ENCODE measurements at regions not wholly inside any gene's neighbourhood (a gene's known extent, or its start where the extent isn't known, plus 50 kb on each side); places are given as distances from the start of the nearest gene placed in this dataset.

- Histone ChIP-seq H3K27me3 (ENCODE audit: insufficient read depth, low read length) (no peaks in the 10 kb centered on the region), H3K27ac (ENCODE audit: low read depth, low read length) (no peak overlapping the region), H3K9me3 (ENCODE audit: control insufficient read depth in 1 of 2, low read length in 2 of 2) (no peaks in the 10 kb centered on the region), H3K36me3 (ENCODE audit: insufficient read depth, low read length) (no peaks in the 10 kb centered on the region), H3K4me1 (ENCODE audit: insufficient read depth, low read length) (no peaks in the 10 kb centered on the region), H3K4me3 (ENCODE audit: low read length in 2 of 2) (no peak overlapping the region)
- POLR2A ChIA-PET (ENCODE audit: partially characterized antibody), result no interaction called here
- DNase-seq, result no peak
- Mint-ChIP-seq H3K4me3 (no peak overlapping the region), H3K9me3 (peaks cover 0 to 4% (median 2%) of the 10 kb centered on the region in 8 donors), H3K4me1 (no peaks in the 10 kb centered on the region), H3K36me3 (no peaks in the 10 kb centered on the region), H3K27ac (no peak overlapping the region), H3K27me3 (peaks cover 2% of the 10 kb centered on the region in 2 donors)
- intact Hi-C loops (cut with micrococcal nuclease), result no loop called here
- CTCF ChIA-PET (ENCODE audit: partially characterized antibody), result no interaction called here
Measured at GRCh38 chr17:69948406-69948805, 126.6 kb upstream of the KCNJ16 start.

GRCh38 chr17:69949496-69949895 lies 125.5 kb upstream of the KCNJ16 start:
- H3K27ac ChIP-seq (ENCODE audit: low read depth, low read length), result no peak overlapping the region
- no peaks in the 10 kb centered on the region for H3K27me3 ChIP-seq (ENCODE audit: insufficient read depth, low read length)
- H3K27me3 Mint-ChIP-seq, result peaks cover 2% of the 10 kb centered on the region in 2 donors
- H3K4me3 Mint-ChIP-seq, result no peak overlapping the region
- CTCF ChIA-PET (ENCODE audit: partially characterized antibody), result no interaction called here
- H3K36me3 Mint-ChIP-seq, result no peaks in the 10 kb centered on the region
- DNase-seq, result no peak
- no peaks in the 10 kb centered on the region for H3K9me3 ChIP-seq (ENCODE audit: control insufficient read depth in 1 of 2, low read length in 2 of 2)
- POLR2A ChIA-PET (ENCODE audit: partially characterized antibody), result no interaction called here
- H3K27ac Mint-ChIP-seq, result no peak overlapping the region
- no peaks in the 10 kb centered on the region for H3K36me3 ChIP-seq (ENCODE audit: insufficient read depth, low read length)
- no peak overlapping the region for H3K4me3 ChIP-seq (ENCODE audit: low read length in 2 of 2)
- H3K4me1 ChIP-seq (ENCODE audit: insufficient read depth, low read length), result no peaks in the 10 kb centered on the region
- peaks cover 0 to 4% (median 2%) of the 10 kb centered on the region in 8 donors for H3K9me3 Mint-ChIP-seq
- intact Hi-C loops (cut with micrococcal nuclease), result no loop called here
- no peaks in the 10 kb centered on the region for H3K4me1 Mint-ChIP-seq

DNA sequence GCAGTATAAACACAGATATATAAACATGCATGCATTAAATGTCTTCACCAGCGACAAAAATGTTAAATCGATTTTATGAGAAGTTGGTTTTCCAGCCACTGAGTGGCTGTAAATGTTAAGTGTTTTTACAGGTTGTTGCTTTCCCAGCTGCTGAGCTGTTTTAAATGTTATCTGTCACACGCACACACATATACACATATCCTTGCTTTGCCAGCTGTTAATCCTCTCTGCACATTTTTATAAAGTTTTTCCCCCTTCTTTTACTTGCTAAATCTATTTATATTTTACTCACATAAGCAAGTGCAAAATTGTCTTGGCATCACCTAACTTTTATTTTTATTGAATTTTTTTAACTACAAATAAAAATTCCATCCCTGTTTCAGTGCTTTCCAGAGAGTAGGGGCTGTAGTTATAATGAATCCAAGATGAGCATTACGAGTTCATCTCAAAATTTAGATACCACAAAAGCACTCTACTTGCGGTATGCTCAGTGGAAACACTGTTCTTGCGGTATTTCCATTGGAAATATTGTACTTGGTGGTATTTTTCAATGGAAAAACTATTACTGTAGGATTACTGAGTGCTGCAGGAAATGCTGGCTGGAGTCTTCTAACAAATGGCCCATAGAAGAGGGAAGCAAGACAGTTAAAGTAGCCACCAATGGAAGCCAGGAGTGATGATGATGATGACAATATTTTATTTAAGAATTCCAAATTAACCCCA lies 124.9 kb upstream of the KCNJ16 start:
- ChIA-PET CTCF (ENCODE audit: partially characterized antibody) (no interaction called here), POLR2A (ENCODE audit: partially characterized antibody) (no interaction called here)
- Mint-ChIP-seq H3K9me3 (peaks cover 0 to 4% (median 2%) of the 10 kb centered on the region in 8 donors), H3K27ac (no peak overlapping the region), H3K4me1 (no peaks in the 10 kb centered on the region), H3K36me3 (no peaks in the 10 kb centered on the region), H3K27me3 (peaks cover 2% of the 10 kb centered on the region in 2 donors), H3K4me3 (no peak overlapping the region)
- H3K4me3 ChIP-seq (ENCODE audit: low read length in 2 of 2), result no peak overlapping the region
- H3K27ac ChIP-seq (ENCODE audit: low read depth, low read length), result no peak overlapping the region
- intact Hi-C loops (cut with micrococcal nuclease), result no loop called here
- no peaks in the 10 kb centered on the region for H3K4me1 ChIP-seq (ENCODE audit: insufficient read depth, low read length)
- no peak for DNase-seq
- no peaks in the 10 kb centered on the region for H3K36me3 ChIP-seq (ENCODE audit: insufficient read depth, low read length)
- H3K9me3 ChIP-seq (ENCODE audit: control insufficient read depth in 1 of 2, low read length in 2 of 2), result no peaks in the 10 kb centered on the region
- no peaks in the 10 kb centered on the region for H3K27me3 ChIP-seq (ENCODE audit: insufficient read depth, low read length)

DNA sequence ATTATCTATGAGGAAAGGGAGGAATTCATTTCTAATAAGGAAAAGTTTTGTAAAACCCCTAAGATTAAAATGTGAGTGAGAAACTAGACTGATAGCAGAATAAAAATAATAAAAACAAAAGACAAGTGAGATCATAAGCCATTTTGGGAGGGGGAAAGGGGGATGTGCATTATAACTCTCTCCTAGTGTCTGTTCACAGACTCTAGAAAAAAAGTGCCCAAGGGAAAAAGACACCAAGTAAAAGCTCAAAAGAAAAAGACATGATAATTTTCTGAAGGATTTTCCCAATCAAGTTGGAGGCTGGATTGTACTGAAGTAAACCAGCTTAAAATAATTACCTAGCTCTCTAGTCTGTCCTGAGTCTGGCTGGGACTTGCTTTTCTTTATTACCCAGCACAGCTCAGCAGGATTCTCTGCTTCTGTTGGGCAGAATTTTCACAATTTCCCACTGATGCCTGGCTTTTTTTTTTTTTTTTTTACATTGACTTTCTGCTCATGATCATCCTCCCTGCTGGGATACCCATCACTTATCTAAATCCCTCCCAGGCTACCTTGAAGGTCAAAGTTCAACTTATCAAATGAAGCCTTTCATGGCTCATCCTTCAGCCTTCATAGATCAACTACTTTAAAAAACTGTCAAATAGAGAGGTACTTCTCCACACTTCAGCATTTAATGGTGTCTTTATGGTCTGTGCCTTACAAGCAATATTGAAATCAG lies 124.2 kb upstream of the KCNJ16 start:
- DNase-seq, result no peak
- Histone ChIP-seq H3K4me1 (ENCODE audit: insufficient read depth, low read length) (no peaks in the 10 kb centered on the region), H3K9me3 (ENCODE audit: control insufficient read depth in 1 of 2, low read length in 2 of 2) (no peaks in the 10 kb centered on the region), H3K36me3 (ENCODE audit: insufficient read depth, low read length) (no peaks in the 10 kb centered on the region), H3K27me3 (ENCODE audit: insufficient read depth, low read length) (no peaks in the 10 kb centered on the region), H3K4me3 (ENCODE audit: low read length in 2 of 2) (no peak overlapping the region), H3K27ac (ENCODE audit: low read depth, low read length) (no peak overlapping the region)
- ChIA-PET POLR2A (ENCODE audit: partially characterized antibody) (no interaction called here), CTCF (ENCODE audit: partially characterized antibody) (no interaction called here)
- no peaks in the 10 kb centered on the region for H3K36me3 Mint-ChIP-seq
- H3K9me3 Mint-ChIP-seq, result peaks cover 0 to 4% (median 2%) of the 10 kb centered on the region in 8 donors
- intact Hi-C loops (cut with micrococcal nuclease), result no loop called here
- H3K27ac Mint-ChIP-seq, result no peak overlapping the region
- no peaks in the 10 kb centered on the region for H3K4me1 Mint-ChIP-seq
- H3K4me3 Mint-ChIP-seq, result no peak overlapping the region
- H3K27me3 Mint-ChIP-seq, result peaks cover 2% of the 10 kb centered on the region in 2 donors

DNA sequence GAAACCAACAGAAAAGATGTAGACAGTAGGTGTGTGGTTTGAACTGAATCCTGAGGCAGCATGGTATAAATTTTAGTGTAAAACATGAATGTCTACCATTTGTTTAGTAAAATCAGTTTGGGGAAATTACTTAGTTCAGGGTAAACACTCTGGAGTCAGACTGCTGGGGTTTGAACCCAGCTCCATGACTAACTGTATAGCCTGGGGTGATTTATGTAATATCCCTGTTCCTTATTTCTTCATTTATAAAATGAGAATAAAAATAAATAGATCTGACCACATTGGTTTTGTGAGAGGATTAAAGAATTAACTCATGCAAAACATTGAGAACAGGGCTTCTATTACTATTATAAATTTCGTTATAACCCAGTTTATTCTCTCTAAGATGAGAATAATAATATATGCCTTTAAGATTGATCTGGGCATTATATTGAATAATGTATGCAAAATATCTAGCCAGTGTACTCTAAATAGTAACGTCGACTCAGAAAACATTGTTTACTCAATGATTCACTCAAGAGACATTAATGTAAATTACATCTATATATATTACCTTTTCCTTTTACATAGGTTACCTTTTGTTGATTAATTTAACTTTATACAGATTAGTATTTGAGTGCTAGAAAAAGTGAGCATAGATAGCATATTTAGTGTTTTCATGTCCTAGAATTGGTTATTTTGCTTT lies 120.6 kb upstream of the KCNJ16 start:
- Histone ChIP-seq H3K27ac (ENCODE audit: low read depth, low read length) (no peak overlapping the region), H3K4me1 (ENCODE audit: insufficient read depth, low read length) (no peaks in the 10 kb centered on the region), H3K4me3 (ENCODE audit: low read length in 2 of 2) (no peak overlapping the region), H3K36me3 (ENCODE audit: insufficient read depth, low read length) (no peaks in the 10 kb centered on the region), H3K9me3 (ENCODE audit: control insufficient read depth in 1 of 2, low read length in 2 of 2) (no peaks in the 10 kb centered on the region), H3K27me3 (ENCODE audit: insufficient read depth, low read length) (no peaks in the 10 kb centered on the region)
- no peak for DNase-seq
- peaks cover 2% of the 10 kb centered on the region in 2 donors for H3K27me3 Mint-ChIP-seq
- H3K36me3 Mint-ChIP-seq, result no peaks in the 10 kb centered on the region
- no peak overlapping the region for H3K4me3 Mint-ChIP-seq
- H3K27ac Mint-ChIP-seq, result no peak overlapping the region
- ChIA-PET POLR2A (ENCODE audit: partially characterized antibody) (no interaction called here), CTCF (ENCODE audit: partially characterized antibody) (no interaction called here)
- intact Hi-C loops (cut with micrococcal nuclease), result no loop called here
- peaks cover 0 to 7% (median 2%) of the 10 kb centered on the region in 8 donors for H3K9me3 Mint-ChIP-seq
- no peaks in the 10 kb centered on the region for H3K4me1 Mint-ChIP-seq

- ChIA-PET POLR2A (ENCODE audit: partially characterized antibody) (no interaction called here), CTCF (ENCODE audit: partially characterized antibody) (no interaction called here)
- Mint-ChIP-seq H3K27me3 (no peaks in the 10 kb centered on the region), H3K4me3 (no peak overlapping the region), H3K36me3 (no peaks in the 10 kb centered on the region), H3K4me1 (no peaks in the 10 kb centered on the region), H3K9me3 (peaks cover 0 to 3% (median 0%) of the 10 kb centered on the region in 8 donors), H3K27ac (no peak overlapping the region)
- Histone ChIP-seq H3K9me3 (ENCODE audit: control insufficient read depth in 1 of 2, low read length in 2 of 2) (no peaks in the 10 kb centered on the region), H3K4me1 (ENCODE audit: insufficient read depth, low read length) (no peaks in the 10 kb centered on the region), H3K36me3 (ENCODE audit: insufficient read depth, low read length) (no peaks in the 10 kb centered on the region), H3K27ac (ENCODE audit: low read depth, low read length) (no peak overlapping the region), H3K4me3 (ENCODE audit: low read length in 2 of 2) (no peak overlapping the region), H3K27me3 (ENCODE audit: insufficient read depth, low read length) (no peaks in the 10 kb centered on the region)
- intact Hi-C loops (cut with micrococcal nuclease), result no loop called here
- DNase-seq, result no peak
Measured at GRCh38 chr17:69958063-69958462, 117.0 kb upstream of the KCNJ16 start.

GRCh38 chr17:69959283-69959682 lies 115.7 kb upstream of the KCNJ16 start:
- Mint-ChIP-seq H3K9me3 (peaks cover 0 to 3% (median 0%) of the 10 kb centered on the region in 8 donors), H3K4me3 (no peak overlapping the region), H3K27ac (no peak overlapping the region), H3K36me3 (no peaks in the 10 kb centered on the region), H3K4me1 (no peaks in the 10 kb centered on the region), H3K27me3 (no peaks in the 10 kb centered on the region)
- H3K9me3 ChIP-seq (ENCODE audit: control insufficient read depth in 1 of 2, low read length in 2 of 2), result no peaks in the 10 kb centered on the region
- POLR2A ChIA-PET (ENCODE audit: partially characterized antibody), result no interaction called here
- H3K27ac ChIP-seq (ENCODE audit: low read depth, low read length), result no peak overlapping the region
- no peaks in the 10 kb centered on the region for H3K4me1 ChIP-seq (ENCODE audit: insufficient read depth, low read length)
- CTCF ChIA-PET (ENCODE audit: partially characterized antibody), result no interaction called here
- DNase-seq, result no peak
- no peaks in the 10 kb centered on the region for H3K27me3 ChIP-seq (ENCODE audit: insufficient read depth, low read length)
- H3K4me3 ChIP-seq (ENCODE audit: low read length in 2 of 2), result no peak overlapping the region
- H3K36me3 ChIP-seq (ENCODE audit: insufficient read depth, low read length), result no peaks in the 10 kb centered on the region
- intact Hi-C loops (cut with micrococcal nuclease), result no loop called here
